OCI-LY1 (cell line): ENCODE measurements at regions not wholly inside any gene's neighbourhood (a gene's known extent, or its start where the extent isn't known, plus 50 kb on each side); places are given as distances from the start of the nearest gene placed in this dataset.

Experiments used
- H2AFZ ChIP-seq: fragments of 200-600 bp; sonication (generic), shearing (Covaris generic); 2 replicates; pipeline ENCODE4 v1.6.0; 2014; ENCODE audit warnings: antibody characterized with exemption, mild to moderate bottlenecking, low read length
- H3F3A ChIP-seq: fragments of 200-600 bp; sonication (generic), shearing (Covaris generic); 2 replicates; pipeline ENCODE4 v1.6.0; 2014; ENCODE audit warnings: mild to moderate bottlenecking, antibody characterized with exemption, low read length, moderate library complexity; ENCODE audit not compliant: insufficient read depth
- H3K27ac ChIP-seq: fragments of 200-600 bp; sonication (generic); 2 replicates; pipeline ENCODE4 v1.5.1; 2014; ENCODE audit warnings: low read length, mixed run types, mild to moderate bottlenecking, low read depth; ENCODE audit not compliant: poor library complexity, severe bottlenecking
- H3K27me3 ChIP-seq: fragments of 200-600 bp; sonication (generic); 2 replicates; pipeline ENCODE4 v1.6.0; 2014; ENCODE audit warnings: antibody characterized with exemption, mild to moderate bottlenecking, low read length, moderate library complexity; ENCODE audit not compliant: insufficient read depth
- H3K36me3 ChIP-seq: fragments of 200-600 bp; sonication (generic); 2 replicates; pipeline ENCODE4 v1.6.1; 2014; ENCODE audit warnings: mild to moderate bottlenecking, antibody characterized with exemption, low read length, moderate library complexity, mixed read lengths; ENCODE audit not compliant: insufficient read depth
- H3K4me1 ChIP-seq: fragments of 200-600 bp; sonication (generic); 2 replicates; pipeline ENCODE4 v1.5.1; 2014; ENCODE audit warnings: mild to moderate bottlenecking, low read length, moderate library complexity; ENCODE audit not compliant: insufficient read depth, severe bottlenecking
- H3K4me2 ChIP-seq: fragments of 200-600 bp; sonication (generic), shearing (Covaris generic); 2 replicates; pipeline ENCODE4 v1.6.1; 2014; ENCODE audit warnings: low read length
- H3K4me3 ChIP-seq: fragments of 200-600 bp; sonication (generic); 2 replicates; pipeline ENCODE4 v1.5.1; 2014; ENCODE audit warnings: low read length, low read depth, mild to moderate bottlenecking, mixed read lengths; ENCODE audit not compliant: poor library complexity, severe bottlenecking
- H3K79me2 ChIP-seq: fragments of 200-600 bp; shearing (Covaris generic); 2 replicates; pipeline ENCODE4 v1.6.1; 2016; ENCODE audit warnings: mixed run types, low read length, mixed read lengths; ENCODE audit not compliant: insufficient read depth
- H3K9ac ChIP-seq: fragments of 200-600 bp; sonication (generic), shearing (Covaris generic); 2 replicates; pipeline ENCODE4 v1.6.1; 2014; ENCODE audit warnings: mild to moderate bottlenecking, low read length, mixed read lengths
- H3K9me2 ChIP-seq: fragments of 200-600 bp; sonication (generic), shearing (Covaris generic); 2 replicates; pipeline ENCODE4 v1.6.1; 2014; ENCODE audit warnings: low read depth, mild to moderate bottlenecking, low read length, mixed read lengths
- H3K9me3 ChIP-seq: fragments of 200-600 bp; shearing (Covaris generic); 2 replicates; pipeline ENCODE4 v1.6.1; 2014; ENCODE audit warnings: low read length, mixed read lengths
- H4K20me1 ChIP-seq: fragments of 200-600 bp; sonication (generic), shearing (Covaris generic); 2 replicates; pipeline ENCODE4 v1.6.0; 2016; ENCODE audit warnings: mild to moderate bottlenecking, low read length; ENCODE audit not compliant: insufficient read depth
- CTCF ChIP-seq: fragments of 200-600 bp; sonication (generic), shearing (Covaris generic); IDR thresholded peaks from 2 replicates; pipeline ENCODE4 v1.5.1; 2017; ENCODE audit warnings: mild to moderate bottlenecking, antibody characterized with exemption, low read length, moderate library complexity, mixed read lengths
- EZH2 ChIP-seq: fragments of 200-600 bp; sonication (generic), shearing (Covaris generic); IDR thresholded peaks from 2 replicates; pipeline ENCODE4 v1.8.0; 2017; ENCODE audit warnings: borderline replicate concordance, mixed run types, mild to moderate bottlenecking, antibody characterized with exemption, low read length, moderate library complexity, mixed read lengths

DNA sequence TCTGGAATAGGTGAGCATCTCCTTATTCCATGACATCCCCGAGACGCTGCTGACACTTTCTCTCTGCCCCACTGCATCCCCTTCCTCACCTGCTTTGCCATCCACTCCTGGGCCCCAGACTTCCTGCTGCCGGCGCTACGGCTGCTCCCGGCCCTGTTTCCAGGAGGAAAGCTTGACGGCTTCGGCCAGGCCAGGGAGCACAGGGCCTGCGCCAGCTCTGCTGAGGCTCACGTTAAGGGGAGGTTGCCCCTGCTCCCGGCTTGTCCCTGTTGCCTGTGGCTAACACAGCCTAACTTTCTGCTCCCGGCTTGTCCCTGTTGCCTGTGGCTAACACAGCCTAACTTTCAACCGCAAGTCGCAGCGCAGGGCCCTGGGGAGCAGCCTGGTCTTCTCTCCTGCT lies 177.3 kb upstream of the RGMA start:
- Histone ChIP-seq H3K4me1 (no peaks in the 10 kb centered on the region), H3K36me3 (no peaks in the 10 kb centered on the region), H2AFZ (no peak overlapping the region), H3K9me2 (no peaks in the 10 kb centered on the region), H3K27ac (no peak overlapping the region), H3K4me2 (no peak overlapping the region), H3F3A (no peaks in the 10 kb centered on the region), H3K27me3 (peaks cover 3% of the 10 kb centered on the region; the same call in 1 of the 2 replicates), H3K79me2 (no peaks in the 10 kb centered on the region), H4K20me1 (no peaks in the 10 kb centered on the region), H3K9me3 (no peaks in the 10 kb centered on the region), H3K9ac (no peak overlapping the region), H3K4me3 (no peak overlapping the region)
- TF ChIP-seq CTCF (no peak), EZH2 (no peak)

DNA sequence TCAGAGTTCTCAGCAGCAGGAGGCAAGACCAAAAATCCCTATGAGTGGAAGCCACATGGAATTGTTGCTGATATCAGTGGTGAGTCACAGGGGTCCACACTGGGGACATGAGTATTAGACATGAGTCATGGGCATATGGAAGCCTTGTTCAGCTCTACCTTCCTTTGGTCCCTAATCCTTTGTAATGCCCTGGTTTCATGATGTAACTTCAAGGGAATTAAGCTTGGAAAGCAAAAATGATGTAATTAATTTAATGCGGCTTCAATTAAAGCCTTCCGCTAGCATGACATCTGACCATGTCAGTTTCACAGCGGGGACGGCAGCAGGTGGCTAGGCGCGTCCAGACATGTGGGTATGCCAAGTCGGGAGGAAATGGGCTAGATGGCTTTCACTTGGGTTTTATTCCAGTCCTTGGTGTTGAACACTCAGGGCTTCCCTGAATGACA lies 176.1 kb upstream of the RGMA start:
- Histone ChIP-seq H4K20me1 (no peaks in the 10 kb centered on the region), H2AFZ (no peak overlapping the region), H3K4me2 (no peak overlapping the region), H3K9me2 (no peaks in the 10 kb centered on the region), H3K27me3 (peaks cover 3% of the 10 kb centered on the region; the same call in 1 of the 2 replicates), H3K4me1 (no peaks in the 10 kb centered on the region), H3K4me3 (no peak overlapping the region), H3K27ac (no peak overlapping the region), H3F3A (no peaks in the 10 kb centered on the region), H3K9me3 (no peaks in the 10 kb centered on the region), H3K9ac (no peak overlapping the region), H3K79me2 (no peaks in the 10 kb centered on the region), H3K36me3 (no peaks in the 10 kb centered on the region)
- TF ChIP-seq CTCF = no peak
- TF ChIP-seq EZH2 = no peak

GRCh38 chr15:93261845-93262244 lies 172.8 kb upstream of the RGMA start:
- Histone ChIP-seq H3K27me3 (no peaks in the 10 kb centered on the region), H4K20me1 (no peaks in the 10 kb centered on the region), H3K27ac (no peak overlapping the region), H3K9me2 (no peaks in the 10 kb centered on the region), H3K4me3 (no peak overlapping the region), H3K4me1 (no peaks in the 10 kb centered on the region), H3K4me2 (no peak overlapping the region), H3K9ac (no peak overlapping the region), H3K9me3 (no peaks in the 10 kb centered on the region), H3K36me3 (no peaks in the 10 kb centered on the region), H3F3A (no peaks in the 10 kb centered on the region), H2AFZ (no peak overlapping the region), H3K79me2 (no peaks in the 10 kb centered on the region)
- no peak for TF ChIP-seq CTCF
- TF ChIP-seq EZH2 = no peak
